Endothelial cell of umbilical vein (primary cell): ENCODE measurements at regions not wholly inside any gene's neighbourhood (a gene's known extent, or its start where the extent isn't known, plus 50 kb on each side); places are given as distances from the start of the nearest gene placed in this dataset.

Experiments used
- BruUV-seq: library from RNA; stranded (reverse); fragments of 400-500 nt; replicated peaks from 2 replicates; lab custom pipeline; 2021; lab: Mats Ljungman, UMichigan
- CTCF ChIA-PET: fragments of 300-600, 350-600 bp; sonication (Branson Sonifier 250); formaldehyde crosslinking; loops from one replicate; lab custom pipeline; 2021; ENCODE audit warnings: antibody characterized with exemption, inconsistent platforms; lab: Charles Lee
- POLR2A ChIA-PET: fragments of 300-600, 350-600 bp; sonication (Branson Sonifier 250); formaldehyde crosslinking; loops from one replicate; lab custom pipeline; 2021; ENCODE audit warnings: antibody characterized with exemption, inconsistent platforms; lab: Charles Lee
- DNase-seq: peaks from one replicate; pipeline ENCODE4 v3.0.0-alpha.2; 2011; ENCODE audit warnings: low read depth, low spot score
- FAIRE-seq: peaks from 2 replicates; lab custom pipeline; 2011; peaks lifted over from hg19 to GRCh38; lab: Jason Lieb, UNC
- H2AFZ ChIP-seq: 2 replicates; pipeline ENCODE4 v1.6.0; 2012; ENCODE audit warnings: low read depth, low read length, control low read depth, inconsistent platforms
- H3K27ac ChIP-seq: 2 replicates; pipeline ENCODE4 v1.5.1; 2011; ENCODE audit warnings: low read depth, mild to moderate bottlenecking, control low read depth, low read length, moderate library complexity; ENCODE audit not compliant: insufficient read depth
- H3K27me3 ChIP-seq, 2 experiments: 2 replicates each; pipeline versions ENCODE4 v1.6.0 to v1.6.1; 2011; ENCODE audit warnings: low read length in 2 of 2, mixed read lengths in 1 of 2; ENCODE audit not compliant: control insufficient read depth in 2 of 2, insufficient read depth in 2 of 2
- H3K36me3 ChIP-seq, 2 experiments: 2 replicates in 1 of 2; 3 replicates in 1 of 2; pipeline ENCODE4 v1.5.1; 2011; ENCODE audit warnings: low read length in 2 of 2, mild to moderate bottlenecking in 1 of 2, moderate library complexity in 1 of 2; ENCODE audit not compliant: control insufficient read depth in 2 of 2, insufficient read depth in 2 of 2; ENCODE audit errors: extremely low read depth in 1 of 2
- H3K4me1 ChIP-seq: 3 replicates; pipeline ENCODE4 v1.5.1; 2011; ENCODE audit warnings: mild to moderate bottlenecking, low read length; ENCODE audit not compliant: control insufficient read depth, insufficient read depth; ENCODE audit errors: extremely low read depth
- H3K4me2 ChIP-seq: 2 replicates; pipeline ENCODE4 v1.6.1; 2011; ENCODE audit warnings: low read length, control low read depth, mixed read lengths; ENCODE audit not compliant: insufficient read depth
- H3K4me3 ChIP-seq, 3 experiments: fragments of 200-600 bp in 1 of 3; sonication (generic), shearing (Covaris generic) in 1 of 3; replicated peaks in 1 of 3; 2 replicates each; pipeline ENCODE4 v1.5.1; 2011 to 2016; ENCODE audit warnings: control low read depth in 3 of 3, low read length in 3 of 3, mild to moderate bottlenecking in 2 of 3, inconsistent platforms in 1 of 3, low read depth in 1 of 3, moderate library complexity in 1 of 3; ENCODE audit not compliant: insufficient read depth in 1 of 3
- H3K79me2 ChIP-seq: 2 replicates; pipeline ENCODE4 v1.6.0; 2012; ENCODE audit warnings: low read length, inconsistent platforms; ENCODE audit not compliant: control insufficient read depth, insufficient read depth
- H3K9ac ChIP-seq: replicated peaks from 2 replicates; pipeline ENCODE3; 2011; ENCODE audit warnings: low read length, control low read depth; ENCODE audit not compliant: insufficient read depth; ENCODE audit errors: extremely low read depth
- H3K9me1 ChIP-seq: replicated peaks from 3 replicates; pipeline ENCODE4 v1.6.0; 2011; ENCODE audit warnings: mild to moderate bottlenecking, low read length; ENCODE audit not compliant: control insufficient read depth, insufficient read depth; ENCODE audit errors: extremely low read depth
- H3K9me3 ChIP-seq: replicated peaks from 2 replicates; pipeline ENCODE4 v1.5.1; 2012; ENCODE audit warnings: low read length, inconsistent platforms; ENCODE audit not compliant: control insufficient read depth, insufficient read depth
- H4K20me1 ChIP-seq: replicated peaks from 2 replicates; pipeline ENCODE3; 2011; ENCODE audit warnings: mild to moderate bottlenecking, low read length; ENCODE audit not compliant: control insufficient read depth, insufficient read depth; ENCODE audit errors: extremely low read depth
- CTCF ChIP-seq, 2 donors: IDR thresholded peaks; 1 replicate in 1 of 2; 2 replicates in 1 of 2; pipeline ENCODE4 v1.5.1; 2011; ENCODE audit warnings: low read length in 2 of 2, mild to moderate bottlenecking in 2 of 2, moderate library complexity in 2 of 2, control low read depth in 1 of 2, inconsistent platforms in 1 of 2, low read depth in 1 of 2; ENCODE audit not compliant: insufficient read depth in 1 of 2; ENCODE audit errors: extremely low read depth in 1 of 2
- EZH2 ChIP-seq: IDR thresholded peaks from 2 replicates; pipeline ENCODE4 v1.6.1; 2012; ENCODE audit warnings: borderline replicate concordance, low read depth, mild to moderate bottlenecking, moderate library complexity, low read length, inconsistent platforms; ENCODE audit not compliant: severe bottlenecking
- GATA2 ChIP-seq: IDR thresholded peaks from 2 replicates; pipeline ENCODE4 v1.7.0; 2011; ENCODE audit warnings: low read depth, mild to moderate bottlenecking, moderate library complexity, mixed read lengths, low read length; ENCODE audit not compliant: insufficient read length, insufficient read depth
- JUN ChIP-seq: IDR thresholded peaks from 2 replicates; pipeline ENCODE4 v1.6.1; 2011; ENCODE audit warnings: borderline replicate concordance, low read depth; ENCODE audit not compliant: insufficient read length, insufficient read depth
- MYC ChIP-seq: IDR thresholded peaks from one replicate; pipeline ENCODE4 v1.6.1; 2011; ENCODE audit warnings: mild to moderate bottlenecking, low read depth, low read length
- POLR2A ChIP-seq: IDR thresholded peaks from 2 replicates; pipeline ENCODE4 v1.6.1; 2012; ENCODE audit warnings: low read depth, mild to moderate bottlenecking, control low read depth, low read length
- POLR2AphosphoS5 ChIP-seq: IDR thresholded peaks from 2 replicates; pipeline ENCODE4 v1.6.1; 2012; ENCODE audit warnings: low read depth, mild to moderate bottlenecking, control low read depth, low read length, moderate library complexity; ENCODE audit not compliant: insufficient read depth
- dilution Hi-C: fragments of 300-500 bp; cut with MboI; formaldehyde crosslinking; loops from one replicate; pipeline ENCODE4 v1.15.0; 2019; ENCODE audit warnings: low sequenced_read_pairs; ENCODE audit not compliant: extremely low pct_ligation_motif_present
- intact Hi-C: fragments of 100-400 bp; cut with micrococcal nuclease; formaldehyde crosslinking; loops from one replicate; pipeline ENCODE4 v1.10.0; 2022
- TF ChIP-seq, protein P1 (sequence below): IDR thresholded peaks from 2 replicates; pipeline ENCODE4 v1.6.1; 2011; ENCODE audit not compliant: insufficient read depth, insufficient read length

DNA sequence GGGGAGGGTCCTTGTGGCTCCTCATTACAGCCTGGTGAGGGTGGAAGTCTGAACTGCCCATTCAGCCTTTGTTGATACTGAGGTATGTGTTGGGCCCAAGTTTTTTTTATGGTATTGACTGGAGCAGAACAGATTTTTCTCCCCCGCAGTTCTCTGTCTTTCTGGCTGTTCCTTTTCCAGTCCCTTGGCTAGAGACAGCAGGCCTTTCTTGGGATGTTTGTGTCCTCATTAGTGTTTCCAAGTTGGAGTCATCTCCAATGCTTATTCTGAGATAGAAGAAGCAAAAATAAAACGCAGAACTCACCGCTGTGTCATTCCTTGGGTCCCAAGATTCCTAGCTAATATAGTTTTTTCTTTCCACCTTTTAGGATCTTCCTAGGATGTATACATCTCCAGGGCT, 193.3 kb downstream of the RAMP3 start:
- TF ChIP-seq JUN, result no peak
- TF ChIP-seq, protein P1, sequence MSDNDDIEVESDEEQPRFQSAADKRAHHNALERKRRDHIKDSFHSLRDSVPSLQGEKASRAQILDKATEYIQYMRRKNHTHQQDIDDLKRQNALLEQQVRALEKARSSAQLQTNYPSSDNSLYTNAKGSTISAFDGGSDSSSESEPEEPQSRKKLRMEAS, result no peak
- TF ChIP-seq CTCF (IDR thresholded peaks at IDR 0.05; ENCODE audit: extremely low read depth in 1 of 2, insufficient read depth in 1 of 2, low read depth in 1 of 2, low read length in 2 of 2), result no peak
- no peak for TF ChIP-seq MYC
- no peak for TF ChIP-seq EZH2
- no peak for TF ChIP-seq POLR2AphosphoS5
- no peak for TF ChIP-seq POLR2A
- no peak for TF ChIP-seq GATA2
- BruUV-seq, result no TSS peak
- ChIA-PET POLR2A (no interaction called here), CTCF (no interaction called here)
- no peaks in the 10 kb centered on the region for H3K9me1 ChIP-seq
- dilution Hi-C loops (no loop called here), intact Hi-C loops (no loop called here)
- no peaks in the 10 kb centered on the region for H4K20me1 ChIP-seq
- H3K4me3 ChIP-seq, result no peak overlapping the region
- no peaks in the 10 kb centered on the region for H3K36me3 ChIP-seq
- H2AFZ ChIP-seq, result no peak overlapping the region
- FAIRE-seq, result no peak
- no peaks in the 10 kb centered on the region for H3K27me3 ChIP-seq
- no peak for DNase-seq
- no peak overlapping the region for H3K9ac ChIP-seq
- H3K79me2 ChIP-seq, result no peaks in the 10 kb centered on the region
- no peaks in the 10 kb centered on the region for H3K4me1 ChIP-seq
- H3K9me3 ChIP-seq, result no peaks in the 10 kb centered on the region
- no peak overlapping the region for H3K27ac ChIP-seq
- no peak overlapping the region for H3K4me2 ChIP-seq
